ENCODE measurements at regions not wholly inside any gene's neighbourhood (a gene's known extent, or its start where the extent isn't known, plus 50 kb on each side); places are given as distances from the start of the nearest gene placed in this dataset.
"Not testable (repeated sequence)": the region's sequence is repeated elsewhere in the genome, so short reads cannot be mapped to it uniquely, and the experiment has no call there.

DNA sequence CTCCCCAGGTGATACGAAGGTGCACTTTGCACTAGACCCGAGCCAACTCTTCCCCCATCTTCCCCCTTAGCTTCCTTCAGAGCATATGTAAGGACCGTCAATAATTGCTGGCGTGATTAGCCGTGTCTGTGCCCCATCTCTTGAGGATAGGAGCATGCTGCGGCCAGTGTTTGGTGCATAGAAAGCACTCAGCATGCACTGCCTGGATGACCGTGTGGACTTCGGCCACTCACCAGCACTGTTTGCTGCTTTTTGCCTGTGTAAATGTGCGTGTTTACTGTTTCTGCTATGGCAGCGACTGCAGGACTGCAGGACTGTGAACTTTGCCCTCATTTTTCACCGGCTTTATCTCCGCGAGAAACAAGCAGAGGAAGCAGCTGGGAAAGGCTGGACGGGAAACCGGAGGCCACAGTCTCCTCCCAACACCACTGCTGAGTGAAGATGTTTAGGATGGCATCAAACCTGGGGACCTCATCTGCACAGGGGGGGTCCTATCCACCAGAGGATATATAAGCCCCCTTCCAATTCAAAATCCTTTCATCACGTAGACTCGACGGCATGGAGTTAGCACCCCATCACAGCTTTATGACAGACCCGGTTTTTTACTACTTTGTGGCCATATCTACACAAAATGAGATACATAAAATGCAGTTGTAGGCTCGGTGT lies 150.6 kb upstream of the AFDN start:
- DNase-seq = no peak

DNA sequence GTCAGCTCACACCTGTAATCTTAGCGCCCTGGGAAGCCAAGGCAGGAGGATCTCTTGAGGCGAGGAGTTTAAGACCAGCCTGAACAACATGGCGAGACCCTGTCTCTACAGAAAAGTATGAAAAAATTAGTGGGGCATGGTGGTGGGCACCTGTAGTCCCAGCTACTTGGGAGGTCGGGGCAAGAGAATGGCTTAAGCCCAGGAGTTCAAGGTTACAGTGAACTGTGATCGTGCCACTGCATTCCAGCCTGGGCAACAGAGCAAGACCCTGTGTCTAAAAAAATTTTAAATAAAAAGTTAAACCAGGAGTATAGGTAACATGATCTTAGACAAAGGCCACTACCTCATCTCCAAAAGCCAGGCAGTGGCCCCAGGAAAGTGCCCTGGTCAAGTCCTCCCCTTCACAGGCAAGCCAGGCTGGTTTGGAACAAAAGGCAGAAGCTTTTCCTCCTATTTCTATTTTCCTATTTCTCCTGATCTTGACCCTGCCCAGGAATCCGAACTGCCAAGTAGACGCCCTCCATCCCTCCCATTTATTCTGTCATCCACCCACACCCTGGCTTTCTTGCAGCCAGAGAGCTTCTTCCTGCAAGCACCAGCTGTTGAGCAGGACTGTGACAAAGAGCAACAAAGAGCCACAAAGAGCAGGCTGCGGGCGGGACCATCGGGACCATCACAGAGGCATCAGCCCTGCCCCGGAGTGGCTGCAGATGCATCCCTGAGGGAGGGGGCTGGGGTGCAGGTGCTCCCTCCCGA lies 149.9 kb upstream of the AFDN start:
- no peak for DNase-seq

- no peak for DNase-seq
Observed at GRCh38 chr6:167677422-167677789, 149.3 kb upstream of the AFDN start.

GRCh38 chr6:167678102-167679101 lies 148.3 kb upstream of the AFDN start:
- no peak for DNase-seq

- no peak for DNase-seq
Observed at GRCh38 chr6:167679122-167679736, 147.5 kb upstream of the AFDN start.

DNA sequence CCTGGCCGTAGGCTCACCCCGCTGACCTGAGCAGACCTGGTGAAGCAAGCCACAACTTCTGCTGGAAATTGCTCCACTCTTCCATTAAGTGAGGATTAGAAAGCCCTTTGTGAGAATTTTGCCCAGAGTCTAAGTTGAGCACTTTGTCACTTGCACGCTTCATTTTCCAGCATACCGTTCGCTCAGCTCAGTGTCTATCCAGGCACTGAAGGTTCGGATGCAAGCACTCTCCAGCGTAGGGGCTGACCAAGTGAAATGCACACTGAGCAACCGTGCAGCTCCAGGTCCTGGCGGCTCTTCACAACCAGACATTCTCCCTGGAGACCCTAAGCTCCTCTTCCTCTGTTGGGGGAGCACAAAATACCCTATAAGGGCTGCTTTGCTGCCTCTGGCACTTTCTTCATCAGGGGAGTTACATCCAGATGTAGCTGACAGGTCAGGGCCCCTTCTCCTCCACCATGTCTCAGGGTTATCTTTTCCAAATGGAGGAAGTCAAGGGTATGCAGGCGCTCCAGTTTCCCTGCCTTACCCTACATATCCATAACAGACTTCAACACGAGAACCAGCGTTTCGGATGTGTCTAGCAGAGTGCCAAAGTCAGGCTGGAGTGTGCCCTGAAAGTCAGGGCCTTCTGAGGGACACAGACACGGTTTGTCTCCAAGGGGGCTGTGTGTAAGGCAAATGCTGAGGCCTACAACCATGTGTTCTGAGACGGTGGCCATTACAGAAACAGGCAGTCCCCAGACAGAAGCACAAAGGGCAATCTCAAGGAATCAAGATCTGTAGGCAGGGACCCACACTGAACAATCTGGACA lies 146.7 kb upstream of the AFDN start:
- DNase-seq = no peak

DNA sequence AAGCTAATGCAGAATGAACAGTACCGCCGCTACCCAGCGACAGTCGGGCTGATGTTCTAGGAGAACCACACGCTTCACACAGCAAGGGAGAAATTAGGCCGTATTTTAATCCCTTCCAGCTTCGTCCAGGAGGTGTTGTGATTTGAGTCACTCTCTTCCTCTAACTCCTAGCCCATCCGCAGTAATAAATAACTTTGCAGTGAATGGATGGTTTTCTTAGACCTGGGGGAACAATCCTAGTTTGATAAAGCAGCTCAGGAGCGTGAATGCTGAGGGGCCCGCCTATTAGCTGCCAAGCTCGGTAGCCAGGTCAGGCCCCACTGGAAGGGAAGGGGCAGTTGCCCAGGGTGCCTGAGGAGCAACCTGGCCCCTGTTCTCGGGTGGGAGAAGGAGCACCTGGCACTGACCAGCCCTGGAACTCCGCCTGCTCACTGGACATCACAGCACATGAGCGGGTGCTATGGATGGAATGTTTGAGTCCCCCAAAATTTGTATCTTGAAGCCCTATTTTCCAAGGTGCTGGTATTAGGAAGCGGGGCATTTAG lies 146.0 kb upstream of the AFDN start:
- DNase-seq = no peak

DNA sequence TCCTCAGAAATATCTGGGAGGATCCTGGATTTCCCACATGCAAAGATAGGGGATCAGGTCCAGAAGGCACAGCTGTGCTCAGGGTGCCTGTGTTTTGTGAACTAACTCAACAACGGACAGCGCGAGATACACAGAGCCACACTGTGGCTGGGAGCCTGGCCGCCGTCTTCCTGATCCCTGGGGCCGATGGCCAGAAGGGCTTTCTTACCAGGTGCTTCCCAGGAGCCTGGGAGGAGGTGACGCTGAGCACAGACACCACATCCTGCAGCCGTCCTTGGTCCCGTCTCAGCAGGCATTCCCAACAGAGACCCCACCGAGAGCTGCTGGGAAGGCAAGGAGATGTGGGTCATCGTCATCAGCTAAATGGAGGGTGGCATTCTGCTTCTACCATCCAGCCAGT lies 144.6 kb upstream of the AFDN start:
- no peak for DNase-seq

- DNase-seq = no peak
Observed at GRCh38 chr6:167682546-167683027, 144.1 kb upstream of the AFDN start.

GRCh38 chr6:167683028-167683862 lies 143.5 kb upstream of the AFDN start:
- DNase-seq = no peak

DNA sequence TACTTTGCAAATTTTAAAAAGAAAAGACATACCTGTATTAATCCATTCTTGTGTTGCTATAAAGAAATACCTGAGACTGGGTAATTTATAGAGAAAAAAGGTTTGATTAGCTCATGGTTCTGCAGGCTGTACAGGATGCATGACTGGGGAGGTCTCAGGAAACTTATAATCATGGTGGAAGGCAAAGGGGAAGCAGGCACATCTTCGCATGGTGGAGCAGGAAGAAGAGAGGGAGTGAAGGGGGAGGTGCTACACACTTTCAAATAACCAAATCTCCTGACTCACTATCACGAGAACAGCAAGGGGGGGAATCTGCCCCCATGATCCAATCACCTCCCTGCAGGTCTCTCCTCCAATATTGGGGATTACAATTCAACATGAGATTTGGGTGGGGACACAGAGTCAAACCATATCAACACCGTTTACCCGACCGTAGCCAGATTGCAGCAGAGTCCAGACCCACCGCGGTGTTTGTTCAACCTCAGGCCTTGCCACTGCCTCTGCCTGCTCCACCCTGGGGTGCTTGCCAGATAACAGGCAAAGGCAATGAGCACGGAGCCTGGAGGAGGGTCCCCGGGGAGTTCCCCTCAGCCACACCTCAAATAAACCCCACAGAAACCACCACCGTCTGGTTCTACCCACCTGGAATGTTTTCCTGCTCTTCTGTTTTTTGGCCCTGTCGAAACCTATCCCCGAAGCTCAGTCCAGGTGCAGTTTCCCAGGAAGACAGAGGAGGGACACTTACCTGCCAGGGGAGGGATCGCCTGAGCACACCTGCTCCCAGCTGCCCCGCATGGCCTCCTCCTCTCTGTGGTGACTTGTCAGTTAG lies 142.2 kb upstream of the AFDN start:
- DNase-seq = no peak

GRCh38 chr6:167685654-167686053 lies 141.1 kb upstream of the AFDN start:
- no peak for DNase-seq

DNA sequence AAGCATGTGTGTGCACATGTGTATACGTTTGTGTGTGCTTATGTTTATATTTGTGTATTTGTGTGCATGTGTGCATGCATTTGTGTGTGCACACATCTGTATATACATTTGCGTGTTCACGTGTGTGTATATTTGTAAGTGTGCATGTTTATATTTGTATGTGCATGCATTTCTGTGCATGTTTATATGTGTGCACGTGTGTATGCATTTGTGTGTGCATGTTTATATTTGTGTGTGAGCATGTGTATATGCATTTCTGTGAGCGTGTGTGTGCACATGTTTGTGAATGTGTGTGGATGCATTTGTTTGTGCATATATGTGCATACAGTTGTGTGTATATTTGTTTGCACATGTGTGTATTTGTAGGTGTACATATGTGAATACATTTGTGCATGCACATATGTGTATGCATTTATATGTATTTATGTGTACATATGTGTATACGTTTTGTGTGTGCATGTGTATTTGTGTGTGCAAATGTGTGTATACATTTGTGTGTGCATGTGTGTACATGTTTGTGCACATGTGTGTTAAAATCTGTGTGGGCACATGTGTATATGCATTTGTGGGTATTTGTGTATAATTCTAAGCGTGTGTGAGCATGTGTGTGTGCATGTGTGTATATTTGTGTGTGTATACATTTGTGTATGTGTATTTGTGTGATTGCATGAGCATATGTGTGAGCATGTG lies 140.4 kb upstream of the AFDN start:
- DNase-seq = no peak

- DNase-seq = no peak
Observed at GRCh38 chr6:167687116-167687725, 139.5 kb upstream of the AFDN start.

- no peak for DNase-seq
Observed at GRCh38 chr6:167688123-167688522, 138.6 kb upstream of the AFDN start.

GRCh38 chr6:167689278-167689677 lies 137.4 kb upstream of the AFDN start:
- DNase-seq = no peak

DNA sequence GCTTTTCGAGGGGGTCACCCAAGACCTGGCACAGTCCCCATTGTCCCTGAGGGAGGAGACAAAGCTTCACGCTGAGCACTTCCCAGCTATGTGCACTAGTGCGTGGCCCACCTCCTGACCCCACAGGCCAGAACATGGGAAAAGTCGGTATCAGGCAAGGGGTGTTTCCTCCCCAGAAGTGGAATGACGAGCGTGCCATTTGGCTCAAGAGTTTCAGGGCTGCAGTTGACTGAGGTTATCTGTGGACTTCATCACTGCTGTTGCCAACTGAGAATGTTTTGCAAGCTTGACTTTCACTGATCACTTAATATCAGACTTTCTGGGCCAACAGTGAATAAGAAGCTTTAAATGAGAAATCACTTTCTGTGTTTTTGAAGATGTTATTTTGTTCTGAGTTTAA lies 137.0 kb upstream of the AFDN start:
- no peak for DNase-seq

DNA sequence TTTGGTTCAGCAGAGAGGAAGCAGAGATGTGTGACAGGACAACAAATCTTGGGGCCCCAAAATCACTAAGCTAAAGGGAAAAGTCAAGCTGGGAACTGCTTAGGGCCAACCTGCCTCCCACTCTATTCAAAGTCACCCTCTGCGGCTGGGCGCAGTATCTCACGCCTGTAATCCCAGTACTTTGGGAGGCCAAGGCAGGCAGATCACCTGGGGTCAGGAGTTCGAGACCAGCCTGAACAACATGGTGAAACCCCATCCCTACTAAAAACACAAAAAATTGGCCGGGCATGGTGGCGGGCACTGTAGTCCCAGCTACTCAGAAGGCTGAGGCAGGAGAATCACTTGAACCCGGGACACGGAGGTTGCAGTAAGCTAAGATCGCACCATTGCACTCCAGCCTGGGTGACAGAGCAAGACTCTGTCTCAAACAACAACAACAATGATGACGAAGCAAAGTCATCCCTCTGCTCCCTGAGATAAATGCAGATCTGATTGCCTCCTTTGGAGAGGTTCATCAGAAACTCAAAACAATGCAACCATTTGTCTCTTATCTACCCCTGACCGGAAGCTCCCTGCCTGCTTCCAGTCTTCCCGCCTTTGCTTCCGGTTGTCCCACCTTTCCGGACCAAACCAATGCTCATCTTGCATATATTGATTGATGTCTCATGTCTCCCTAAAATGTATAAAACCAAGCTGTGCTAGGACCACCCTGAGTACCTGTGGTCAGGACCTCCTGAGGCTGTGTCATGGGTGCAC lies 136.4 kb upstream of the AFDN start:
- not testable (repeated sequence) for DNase-seq

All from activated effector memory CD4-positive, alpha-beta T cell treated with Interleukin-2 at 50 U/mL for 16 hours (primary cell).